ENCODE measurements at regions not wholly inside any gene's neighbourhood (a gene's known extent, or its start where the extent isn't known, plus 50 kb on each side); places are given as distances from the start of the nearest gene placed in this dataset.

DNA sequence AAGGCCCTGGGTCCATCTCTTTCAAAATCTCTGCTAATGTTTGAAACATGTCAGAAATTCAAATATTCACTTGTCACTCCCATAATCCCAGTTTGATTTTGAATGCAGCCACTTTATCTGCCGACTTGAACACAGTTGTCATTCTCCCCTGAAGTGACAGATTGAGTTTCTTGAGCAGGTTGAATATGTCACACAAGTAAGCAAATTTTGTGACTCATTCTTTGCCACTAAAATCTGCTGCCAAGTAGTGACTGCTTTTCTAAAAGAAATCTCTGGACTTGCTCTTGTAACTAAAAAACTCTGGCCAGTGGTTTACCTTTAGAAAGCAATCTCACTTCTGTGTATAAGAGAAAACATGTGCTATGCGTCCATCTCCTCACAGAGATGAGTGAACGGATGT is 357.1 kb downstream of the LMO7 start:
- H3K4me3 ChIP-seq (ENCODE audit: control insufficient read depth, low read depth, low read length) = no peak overlapping the region
- no peak for DNase-seq (ENCODE audit: low read depth)
- no peak for TF ChIP-seq CTCF (IDR thresholded peaks at IDR 0.05; ENCODE audit: control insufficient read depth, insufficient read depth, low read depth, low read length, missing control alignments)

- no peak overlapping the region for H3K4me3 ChIP-seq (ENCODE audit: control insufficient read depth, low read depth, low read length)
- no peak for TF ChIP-seq CTCF (IDR thresholded peaks at IDR 0.05; ENCODE audit: control insufficient read depth, insufficient read depth, low read depth, low read length, missing control alignments)
- DNase-seq (ENCODE audit: low read depth) = no peak
These were observed 350.7 kb downstream of the LMO7 start for GRCh38 chr13:75986818-75987217.

- no peak for TF ChIP-seq CTCF (IDR thresholded peaks at IDR 0.05; ENCODE audit: control insufficient read depth, insufficient read depth, low read depth, low read length, missing control alignments)
- DNase-seq (ENCODE audit: low read depth) = no peak
These were observed 349.0 kb downstream of the LMO7 start for GRCh38 chr13:75985132-75985531.

DNA sequence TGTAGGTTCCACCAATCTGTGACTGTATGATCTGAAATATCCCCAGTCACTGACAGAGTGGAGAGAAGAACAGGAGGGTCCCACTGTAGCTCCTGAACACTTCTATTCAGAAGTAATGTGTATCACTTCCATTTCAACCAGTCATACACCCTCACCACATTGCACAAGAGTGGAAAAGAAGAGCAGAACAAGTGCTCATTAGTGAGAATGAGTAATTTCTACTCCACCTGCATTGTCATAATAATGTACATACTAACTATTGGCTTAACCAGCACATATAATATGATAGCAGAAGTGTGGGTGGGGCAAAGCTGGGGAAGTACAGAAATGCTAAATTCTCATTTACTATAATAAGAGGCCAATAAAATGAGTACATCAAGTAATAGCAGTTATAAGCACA is 342.7 kb downstream of the LMO7 start:
- DNase-seq (ENCODE audit: low read depth) = no peak
- H3K4me3 ChIP-seq (ENCODE audit: control insufficient read depth, low read depth, low read length) = no peak overlapping the region
- no peak for TF ChIP-seq CTCF (IDR thresholded peaks at IDR 0.05; ENCODE audit: control insufficient read depth, insufficient read depth, low read depth, low read length, missing control alignments)

More at GRCh38 chr13:75985132-75985531, 349.0 kb downstream of the LMO7 start:
- no peak overlapping the region for H3K4me3 ChIP-seq (ENCODE audit: control insufficient read depth, low read depth, low read length)

DNA sequence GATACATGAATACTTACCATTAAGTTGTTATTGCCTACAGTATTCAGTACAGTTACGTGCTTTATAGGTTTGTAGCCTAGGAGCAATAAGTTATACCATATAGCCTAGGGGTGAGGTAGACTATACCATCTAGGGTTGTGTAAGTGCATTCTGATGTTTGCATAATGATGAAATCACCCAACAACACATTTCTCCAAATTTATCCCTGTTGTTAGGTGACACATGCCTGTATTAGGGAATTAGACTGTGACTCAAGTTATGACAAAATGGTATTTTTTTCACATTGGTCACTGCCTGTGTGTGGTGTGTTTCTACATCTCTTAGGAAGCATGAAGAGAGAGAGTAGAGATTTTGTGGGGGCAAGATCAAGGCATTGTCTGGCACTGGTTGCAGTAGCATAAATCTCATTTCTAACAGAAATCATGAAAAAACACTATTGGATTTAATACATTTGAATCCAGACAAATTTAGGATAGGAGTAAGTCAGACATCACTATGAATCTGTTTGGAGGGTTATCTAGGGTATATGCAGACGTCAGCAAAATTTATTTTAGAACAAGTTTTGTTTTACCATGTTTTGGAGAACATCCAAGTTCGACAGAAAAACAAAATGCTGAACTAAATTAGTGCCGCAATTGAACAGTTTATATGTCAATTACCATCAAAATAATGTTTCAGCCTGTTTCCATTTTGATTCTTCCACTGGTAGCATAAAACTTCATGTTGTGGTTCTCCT is 332.1 kb downstream of the LMO7 start:
- TF ChIP-seq CTCF (IDR thresholded peaks at IDR 0.05; ENCODE audit: control insufficient read depth, insufficient read depth, low read depth, low read length, missing control alignments) = no peak
- no peak for DNase-seq (ENCODE audit: low read depth)
- H3K4me3 ChIP-seq (ENCODE audit: control insufficient read depth, low read depth, low read length) = no peak overlapping the region

DNA sequence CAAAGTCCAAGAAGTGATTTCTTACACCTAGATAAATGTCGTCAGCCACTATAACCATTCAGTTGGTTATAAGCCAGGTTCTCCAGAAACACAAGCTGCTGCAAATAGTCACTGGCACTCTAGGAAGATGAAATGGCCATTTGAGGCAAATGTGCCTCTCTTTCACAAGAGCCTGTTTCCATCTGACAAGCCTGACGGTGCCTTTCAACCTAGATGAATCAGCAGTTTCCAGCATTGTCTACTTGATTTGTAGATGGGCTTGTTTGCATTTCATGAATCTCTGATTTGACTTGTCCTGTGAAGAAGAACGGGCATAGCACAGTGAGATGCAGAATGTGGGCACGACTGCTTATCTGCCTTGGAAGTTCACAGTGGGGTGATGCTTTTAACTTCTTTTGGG is 327.2 kb downstream of the LMO7 start:
- TF ChIP-seq CTCF (IDR thresholded peaks at IDR 0.05; ENCODE audit: control insufficient read depth, insufficient read depth, low read depth, low read length, missing control alignments) = no peak
- H3K4me3 ChIP-seq (ENCODE audit: control insufficient read depth, low read depth, low read length) = no peak overlapping the region
- no peak for DNase-seq (ENCODE audit: low read depth)

Measured in AG09309 (cell line).